Transverse colon (tissue), 4 donors: ENCODE measurements at regions not wholly inside any gene's neighbourhood (a gene's known extent, or its start where the extent isn't known, plus 50 kb on each side); places are given as distances from the start of the nearest gene placed in this dataset.

Experiments
- CTCF ChIP-seq, 5 experiments: fragments of 200-600 bp in 3 of 5; fragments of 450-650 bp in 2 of 5; sonication (generic) in 3 of 5; IDR thresholded peaks; 1 replicate in 2 of 5; 2 replicates in 3 of 5; pipeline ENCODE4 v1.5.1; 2016 to 2017; ENCODE audit warnings: antibody characterized with exemption in 5 of 5, inconsistent platforms in 3 of 5, mild to moderate bottlenecking in 2 of 5, moderate library complexity in 1 of 5
- POLR2AphosphoS5 ChIP-seq, 3 donors: sonication (generic); formaldehyde crosslinking; IDR thresholded peaks; one replicate each; pipeline ENCODE4 v1.6.1; 2016; ENCODE audit warnings: antibody characterized with exemption in 3 of 3

GRCh38 chr14:54166049-54166950 is 209.7 kb upstream of the BMP4 start:
- TF ChIP-seq CTCF (IDR thresholded peaks at IDR 0.05) (no peak), POLR2AphosphoS5 (IDR thresholded peaks at IDR 0.05) (no peak)
